Spleen (tissue), 11 donors: ENCODE measurements at regions not wholly inside any gene's neighbourhood (a gene's known extent, or its start where the extent isn't known, plus 50 kb on each side); places are given as distances from the start of the nearest gene placed in this dataset.

ENCODE experiments used
- DNase-seq: peaks from one replicate; pipeline ENCODE4 v3.0.0-alpha.2; 2020
- H3K27ac ChIP-seq, 8 donors: fragments of 200-600 bp; sonication (generic) in 7 of 8; 1 replicate in 4 of 8; 2 replicates in 4 of 8; pipeline versions ENCODE4 v1.5.0 to v1.8.0; 2016 to 2021; ENCODE audit warnings: inconsistent platforms in 4 of 8, mild to moderate bottlenecking in 4 of 8, moderate library complexity in 1 of 8
- H3K27me3 ChIP-seq, 7 donors: fragments of 200-600 bp; sonication (generic) in 6 of 7; replicated peaks in 1 of 7; 1 replicate in 4 of 7; 2 replicates in 3 of 7; pipeline versions ENCODE4 v1.5.0 to v1.8.0; 2016 to 2021; ENCODE audit warnings: inconsistent platforms in 3 of 7, mild to moderate bottlenecking in 1 of 7
- H3K36me3 ChIP-seq, 6 donors: fragments of 200-600 bp; sonication (generic) in 5 of 6; 1 replicate in 4 of 6; 2 replicates in 2 of 6; pipeline versions ENCODE4 v1.5.0 to v1.8.0; 2016 to 2021; ENCODE audit warnings: inconsistent platforms in 2 of 6
- H3K4me1 ChIP-seq, 6 donors: fragments of 200-600 bp; sonication (generic) in 5 of 6; 1 replicate in 3 of 6; 2 replicates in 3 of 6; pipeline versions ENCODE4 v1.5.0 to v1.8.0; 2016 to 2021; ENCODE audit warnings: inconsistent platforms in 3 of 6
- H3K4me3 ChIP-seq, 8 donors: fragments of 200-600 bp; sonication (generic) in 7 of 8; 1 replicate in 4 of 8; 2 replicates in 4 of 8; pipeline versions ENCODE4 v1.5.0 to v1.8.0; 2016 to 2021; ENCODE audit warnings: inconsistent platforms in 4 of 8, mild to moderate bottlenecking in 4 of 8, moderate library complexity in 2 of 8
- H3K9me3 ChIP-seq, 8 donors: fragments of 200-600 bp; sonication (generic) in 7 of 8; 1 replicate in 4 of 8; 2 replicates in 4 of 8; pipeline versions ENCODE4 v1.5.0 to v1.8.0; 2016 to 2021; ENCODE audit warnings: inconsistent platforms in 4 of 8
- CTCF ChIP-seq, 11 experiments: fragments of 200-600 bp in 7 of 11; fragments of 450-650 bp in 4 of 11; sonication (generic) in 4 of 11; IDR thresholded peaks in 8 of 11; conservative IDR thresholded peaks in 3 of 11; 1 replicate in 7 of 11; 2 replicates in 4 of 11; pipeline versions ENCODE4 v1.4.0 to v1.8.0; 2016 to 2021; ENCODE audit warnings: antibody characterized with exemption in 11 of 11, inconsistent platforms in 4 of 11, mild to moderate bottlenecking in 1 of 11
- POLR2A ChIP-seq, 3 donors: fragments of 450-650 bp; IDR thresholded peaks; one replicate each; pipeline ENCODE4 v1.5.1; 2017; ENCODE audit warnings: antibody characterized with exemption in 3 of 3, mild to moderate bottlenecking in 1 of 3
- POLR2AphosphoS5 ChIP-seq, 3 donors: sonication (generic); formaldehyde crosslinking; IDR thresholded peaks; one replicate each; pipeline ENCODE4 v1.5.1; 2017; ENCODE audit warnings: antibody characterized with exemption in 3 of 3
- WGBS, 5 donors: extraction: QIAGEN DNeasy Blood & Tissue Kit in 3 of 5; methylation state at CpG; one replicate each; pipeline versions ENCODE4 v1.1.5 to v1.1.7; 2013 to 2018; 5-methylcytosine and 5-hydroxymethylcytosine counted together
- intact Hi-C: fragments of 100-400 bp; cut with DNase I; formaldehyde crosslinking; loops from one replicate; pipeline ENCODE4 v1.15.0; 2023; ENCODE audit warnings: low total_unique reads
- donor health status: healthy with polysubstance abuse.
- donor health status: DM: no; HTN: no; CAD: no; lungs with moderate emphysema.
- donor health status: DM: no; HTN: no; CAD: no.
- donor health status: Bipolar disorder and iron deficiency.
- donor health status: healthy.
- donor health status: DM: no; HTN: no; CAD: no.
- donor health status: DM: yes; HTN: yes; CAD: no.

DNA sequence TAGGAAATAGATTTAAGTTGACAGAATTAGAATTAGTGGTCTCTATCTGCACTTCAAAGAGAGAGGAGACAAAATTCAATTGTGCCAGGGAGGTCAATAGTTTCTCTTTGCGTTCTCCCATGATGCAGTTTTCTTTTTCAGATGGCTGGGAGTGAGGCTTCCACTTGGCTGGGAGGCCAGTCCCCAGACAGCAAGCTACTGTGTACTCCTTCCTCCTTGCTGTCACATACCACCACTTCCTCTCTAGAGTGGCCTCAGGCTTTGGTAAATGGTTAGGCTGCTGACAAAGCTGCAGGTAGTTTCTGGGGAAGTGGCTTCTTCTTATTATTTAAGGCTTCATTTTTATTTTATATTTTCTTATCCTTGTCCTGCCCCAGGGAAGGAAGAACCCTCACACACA is 106.2 kb upstream of the HS3ST4 start:
- TF ChIP-seq POLR2AphosphoS5 (IDR thresholded peaks at IDR 0.05) (no peak), POLR2A (IDR thresholded peaks at IDR 0.05) (no peak), CTCF (IDR thresholded peaks at IDR 0.05 in 8 of 11, conservative IDR thresholded peaks at IDR 0.05 in 3 of 11) (no peak)
- intact Hi-C loops, result loop anchor here (10.0 kb wide), 1 partner anchor 51 kb away; no protein-coding TSS in a partner anchor
- WGBS, 5 donors, result 71 to 89% (median 84%) methylated on average over 1 of the region's 1 CpG
- no peaks in the 10 kb centered on the region for H3K36me3 ChIP-seq
- H3K27ac ChIP-seq, result no peak overlapping the region
- H3K27me3 ChIP-seq, result no peaks in the 10 kb centered on the region
- H3K4me3 ChIP-seq, result no peak overlapping the region
- DNase-seq, result no peak
- H3K4me1 ChIP-seq, result no peaks in the 10 kb centered on the region
- no peaks in the 10 kb centered on the region for H3K9me3 ChIP-seq

- no peak for DNase-seq
- Histone ChIP-seq H3K4me1 (no peaks in the 10 kb centered on the region), H3K36me3 (no peaks in the 10 kb centered on the region), H3K9me3 (no peaks in the 10 kb centered on the region), H3K4me3 (no peak overlapping the region), H3K27me3 (no peaks in the 10 kb centered on the region), H3K27ac (no peak overlapping the region)
- TF ChIP-seq POLR2AphosphoS5 (IDR thresholded peaks at IDR 0.05) (no peak), CTCF (IDR thresholded peaks at IDR 0.05 in 8 of 11, conservative IDR thresholded peaks at IDR 0.05 in 3 of 11) (no peak), POLR2A (IDR thresholded peaks at IDR 0.05) (no peak)
- intact Hi-C loops, result loop anchor here (10.0 kb wide), 1 partner anchor 45 kb away; no protein-coding TSS in a partner anchor
- WGBS, 5 donors, result 85 to 91% (median 87%) methylated on average over 14 of the region's 14 CpGs
These were observed 111.7 kb upstream of the HS3ST4 start for GRCh38 chr16:25580041-25580440.

DNA sequence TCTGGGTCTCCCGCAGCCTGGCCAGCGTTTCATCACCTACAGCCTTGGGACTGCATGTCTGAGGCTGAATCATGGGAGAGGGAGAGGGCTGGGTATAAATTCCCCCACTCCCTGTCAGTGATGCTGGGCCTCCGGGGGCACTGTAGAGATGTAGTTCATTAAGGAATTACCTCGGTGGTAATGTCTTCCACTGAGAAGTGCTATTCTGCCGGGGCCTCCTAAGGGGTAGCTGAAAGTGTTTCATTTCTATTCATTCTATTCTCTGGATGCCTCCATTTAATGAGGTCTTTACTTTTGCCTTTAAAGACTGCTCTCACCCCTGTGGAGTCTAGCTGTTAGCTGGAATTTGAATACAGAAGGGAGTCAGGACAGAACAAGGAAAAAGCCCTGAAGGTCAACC is 116.4 kb upstream of the HS3ST4 start:
- intact Hi-C loops, result no loop called here
- Histone ChIP-seq H3K4me3 (no peak overlapping the region), H3K36me3 (no peaks in the 10 kb centered on the region), H3K9me3 (no peaks in the 10 kb centered on the region), H3K27me3 (no peaks in the 10 kb centered on the region), H3K27ac (no peak overlapping the region), H3K4me1 (no peaks in the 10 kb centered on the region)
- DNase-seq, result no peak
- 61 to 73% (median 66%) methylated on average over 5 of the region's 5 CpGs for WGBS, 5 donors
- TF ChIP-seq POLR2AphosphoS5 (IDR thresholded peaks at IDR 0.05), result no peak

- no peaks in the 10 kb centered on the region for H3K36me3 ChIP-seq
- peaks cover 0 to 8% (median 0%) of the 10 kb centered on the region in 8 donors for H3K9me3 ChIP-seq
- H3K4me3 ChIP-seq, result no peak overlapping the region
- 64 to 99% (median 85%) methylated on average over 2 of the region's 2 CpGs for WGBS, 5 donors
- H3K27ac ChIP-seq, result no peak overlapping the region
- TF ChIP-seq CTCF (IDR thresholded peaks at IDR 0.05 in 8 of 11, conservative IDR thresholded peaks at IDR 0.05 in 3 of 11), result no peak
- no peak for TF ChIP-seq POLR2A (IDR thresholded peaks at IDR 0.05)
- no peak for TF ChIP-seq POLR2AphosphoS5 (IDR thresholded peaks at IDR 0.05)
- H3K4me1 ChIP-seq, result no peaks in the 10 kb centered on the region
- intact Hi-C loops, result no loop called here
- H3K27me3 ChIP-seq, result no peaks in the 10 kb centered on the region
- no peak for DNase-seq
These were observed 120.0 kb upstream of the HS3ST4 start for GRCh38 chr16:25571712-25572111.

- no peak for TF ChIP-seq POLR2A (IDR thresholded peaks at IDR 0.05)
- no peak for TF ChIP-seq POLR2AphosphoS5 (IDR thresholded peaks at IDR 0.05)
- no peak for TF ChIP-seq CTCF (IDR thresholded peaks at IDR 0.05 in 8 of 11, conservative IDR thresholded peaks at IDR 0.05 in 3 of 11)
- Histone ChIP-seq H3K9me3 (peaks cover 0 to 8% (median 0%) of the 10 kb centered on the region in 8 donors), H3K27me3 (no peaks in the 10 kb centered on the region), H3K36me3 (no peaks in the 10 kb centered on the region), H3K4me3 (no peak overlapping the region), H3K27ac (no peak overlapping the region), H3K4me1 (no peaks in the 10 kb centered on the region)
- no peak for DNase-seq
- 71 to 88% (median 77%) methylated on average over 3 of the region's 3 CpGs for WGBS, 5 donors
- intact Hi-C loops, result no loop called here
These were observed 121.6 kb upstream of the HS3ST4 start for GRCh38 chr16:25570131-25570530.
